ENCODE measurements at regions not wholly inside any gene's neighbourhood (a gene's known extent, or its start where the extent isn't known, plus 50 kb on each side); places are given as distances from the start of the nearest gene placed in this dataset.
"Not testable (repeated sequence)": the region's sequence is repeated elsewhere in the genome, so short reads cannot be mapped to it uniquely, and the experiment has no call there.

GRCh38 chr15:26125664-26126063 is 262.5 kb upstream of the ATP10A start:
- no peak for DNase-seq (ENCODE audit: low read depth)

DNA sequence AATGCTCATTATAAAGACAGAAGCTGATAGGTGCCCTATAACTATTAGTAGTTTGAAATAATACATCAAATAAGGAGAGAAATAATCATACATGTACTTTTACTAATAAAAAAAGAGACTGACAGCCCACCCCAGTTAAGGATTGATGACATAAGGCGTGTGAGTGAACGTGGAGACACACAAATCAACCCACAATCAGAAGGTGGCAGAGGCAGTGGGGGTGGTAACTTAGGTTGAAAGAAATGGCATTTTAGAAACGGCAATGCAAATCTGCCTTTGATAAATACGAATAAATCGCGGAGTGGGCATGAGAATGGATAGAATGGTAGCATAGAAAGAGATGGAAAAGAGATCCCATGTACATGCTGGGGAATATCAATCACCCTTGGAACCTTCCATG is 256.2 kb upstream of the ATP10A start:
- no peak for DNase-seq (ENCODE audit: low read depth)

- DNase-seq (ENCODE audit: low read depth), result no peak
These were observed 252.3 kb upstream of the ATP10A start for GRCh38 chr15:26115229-26115943.

DNA sequence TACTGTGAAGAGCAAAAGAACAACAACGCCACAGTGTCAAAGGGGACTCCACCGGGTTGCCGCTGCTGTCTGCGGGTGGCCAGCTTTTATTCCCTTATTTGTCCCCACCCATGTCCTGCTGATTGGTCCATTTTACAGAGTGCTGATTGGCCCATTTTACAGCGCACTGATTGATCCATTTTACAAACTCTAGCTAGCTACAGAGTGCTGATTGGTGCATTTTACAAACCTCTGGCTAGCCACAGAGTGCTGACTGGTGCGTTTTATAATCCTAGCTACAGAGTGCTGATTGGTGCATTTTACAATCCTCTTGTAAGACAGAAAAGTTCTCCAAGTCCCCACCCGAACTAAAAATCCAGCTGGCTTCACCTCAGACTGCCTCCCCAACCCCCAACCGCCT is 251.0 kb upstream of the ATP10A start:
- DNase-seq (ENCODE audit: low read depth), result not testable (repeated sequence)

- DNase-seq (ENCODE audit: low read depth), result no peak
These were observed 250.2 kb upstream of the ATP10A start for GRCh38 chr15:26113296-26113695.

DNA sequence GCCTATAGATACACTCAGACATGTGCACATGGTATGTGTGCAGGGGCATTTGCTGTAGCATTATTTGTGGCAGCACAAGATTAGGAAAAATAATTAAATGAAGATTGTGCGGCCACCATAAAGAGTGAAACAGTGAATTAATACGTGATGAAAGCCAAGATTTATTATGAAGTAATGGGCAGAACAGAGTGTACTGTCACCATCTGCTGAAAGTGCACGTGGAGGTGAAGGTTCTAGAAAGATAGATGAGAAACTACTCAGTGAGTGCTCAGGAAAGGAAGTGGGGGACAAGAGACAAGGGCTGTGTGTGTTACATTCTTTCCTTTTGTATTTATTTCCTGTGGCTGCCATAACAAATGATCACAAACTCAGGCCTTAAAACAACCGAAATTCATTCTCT is 246.1 kb upstream of the ATP10A start:
- no peak for DNase-seq (ENCODE audit: low read depth)

GRCh38 chr15:26106556-26106955 is 243.4 kb upstream of the ATP10A start:
- DNase-seq (ENCODE audit: low read depth), result no peak

DNA sequence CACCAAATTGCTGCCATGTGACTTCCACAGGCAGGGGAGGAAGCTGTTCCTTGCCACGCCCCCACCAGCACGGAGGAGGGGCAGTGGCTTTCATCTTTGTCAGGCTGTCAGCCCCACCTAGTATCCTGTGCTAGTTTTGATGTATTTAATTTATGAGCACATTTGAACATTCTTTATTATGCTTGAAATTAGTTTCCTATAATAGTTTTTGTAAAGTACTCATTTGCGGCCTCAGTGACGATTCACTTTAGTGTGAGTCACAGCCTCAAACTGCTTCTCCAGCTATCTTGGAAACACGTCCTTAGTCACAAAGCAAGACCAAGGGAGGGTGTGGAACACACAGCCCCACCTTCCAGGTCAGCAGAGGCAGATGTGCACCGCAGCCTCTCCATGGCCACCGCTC is 239.9 kb upstream of the ATP10A start:
- DNase-seq (ENCODE audit: low read depth), result no peak

- no peak for DNase-seq (ENCODE audit: low read depth)
These were observed 239.2 kb upstream of the ATP10A start for GRCh38 chr15:26102365-26102764.

- no peak for DNase-seq (ENCODE audit: low read depth)
These were observed 238.3 kb upstream of the ATP10A start for GRCh38 chr15:26101443-26101842.

DNA sequence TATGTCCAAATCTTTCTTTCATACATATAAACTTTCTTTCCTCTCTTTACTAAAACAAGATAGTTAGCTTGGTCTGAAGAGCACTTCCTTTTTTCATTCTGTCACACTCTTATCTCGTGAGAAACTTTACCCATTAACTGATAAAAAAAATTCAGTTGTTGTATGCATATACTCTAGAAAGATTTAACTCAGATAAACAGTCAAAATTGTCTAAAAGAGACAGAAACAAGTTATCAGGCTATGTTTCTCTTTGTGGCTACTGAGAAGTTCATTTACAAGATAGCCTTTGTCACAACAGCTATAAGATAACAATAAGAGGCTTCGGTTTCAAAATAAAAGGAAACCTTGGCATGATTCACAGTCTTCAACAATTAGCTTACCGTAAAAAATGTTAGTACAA is 235.7 kb upstream of the ATP10A start:
- DNase-seq (ENCODE audit: low read depth), result no peak

DNA sequence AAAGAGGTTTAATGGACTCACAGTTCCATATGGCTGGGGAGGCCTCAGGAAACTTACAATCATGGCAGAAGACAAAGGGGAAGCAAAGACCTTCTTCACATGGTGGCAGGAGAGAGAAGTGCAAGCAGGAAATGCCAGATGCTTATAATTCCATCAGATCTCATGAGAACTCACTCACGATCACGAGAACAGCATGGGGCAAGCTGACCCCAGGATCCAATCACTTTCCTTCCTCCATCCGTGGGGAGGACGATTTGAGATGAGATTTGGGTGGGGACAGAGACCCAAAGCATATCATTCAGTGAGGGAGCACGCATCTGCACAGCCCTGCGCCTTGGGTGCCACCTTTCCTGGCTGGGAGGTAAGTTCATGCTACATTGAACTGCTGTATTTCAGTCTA is 234.1 kb upstream of the ATP10A start:
- DNase-seq (ENCODE audit: low read depth), result no peak

DNA sequence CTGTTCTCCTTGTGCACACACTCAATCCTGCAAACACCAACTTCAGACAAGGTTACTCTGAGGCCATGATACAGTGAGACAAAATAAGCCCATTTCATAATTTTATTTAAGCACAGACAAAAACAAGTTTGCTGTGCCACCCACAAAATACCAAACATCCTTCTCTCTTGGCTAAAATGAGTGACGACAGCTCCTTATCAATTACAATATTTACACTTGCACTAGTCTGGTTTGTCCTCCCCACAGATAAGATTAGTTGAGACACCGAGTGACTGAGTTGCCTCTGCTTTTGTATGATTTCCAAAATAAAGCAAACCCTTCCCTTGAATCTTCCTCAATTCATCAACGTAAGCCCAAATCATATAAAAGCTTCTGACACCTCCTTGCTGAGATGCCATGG is 233.5 kb upstream of the ATP10A start:
- no peak for DNase-seq (ENCODE audit: low read depth)

DNA sequence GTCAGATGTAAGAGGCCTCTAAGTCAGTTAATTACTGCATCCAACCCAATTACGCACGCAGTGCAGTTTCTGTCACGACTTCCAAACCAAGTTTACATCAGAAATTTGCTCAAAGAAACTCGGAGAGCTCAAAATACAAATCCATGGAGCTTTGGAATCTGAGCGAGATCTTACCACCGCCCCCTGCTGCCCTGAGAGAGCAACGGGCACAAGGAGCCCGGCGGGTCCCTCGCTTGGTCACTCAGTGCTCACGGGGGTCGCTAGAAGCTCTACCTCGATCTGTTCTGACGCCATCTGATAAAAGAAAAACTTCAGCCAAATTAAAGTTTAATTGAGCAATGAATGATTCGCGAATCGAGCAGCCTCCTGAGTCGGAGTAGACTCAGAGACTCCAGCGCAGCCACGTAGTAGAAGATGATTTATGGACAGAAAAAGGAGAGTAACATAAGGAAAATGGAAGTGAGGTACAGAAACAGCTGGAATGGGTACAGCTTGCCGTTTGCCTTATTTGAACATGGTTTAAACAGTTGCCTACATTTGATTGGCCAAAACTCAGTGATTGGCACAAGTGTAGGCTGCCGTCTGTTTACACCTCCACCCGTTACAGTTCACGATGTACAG is 232.7 kb upstream of the ATP10A start:
- DNase-seq (ENCODE audit: low read depth), result no peak

DNA sequence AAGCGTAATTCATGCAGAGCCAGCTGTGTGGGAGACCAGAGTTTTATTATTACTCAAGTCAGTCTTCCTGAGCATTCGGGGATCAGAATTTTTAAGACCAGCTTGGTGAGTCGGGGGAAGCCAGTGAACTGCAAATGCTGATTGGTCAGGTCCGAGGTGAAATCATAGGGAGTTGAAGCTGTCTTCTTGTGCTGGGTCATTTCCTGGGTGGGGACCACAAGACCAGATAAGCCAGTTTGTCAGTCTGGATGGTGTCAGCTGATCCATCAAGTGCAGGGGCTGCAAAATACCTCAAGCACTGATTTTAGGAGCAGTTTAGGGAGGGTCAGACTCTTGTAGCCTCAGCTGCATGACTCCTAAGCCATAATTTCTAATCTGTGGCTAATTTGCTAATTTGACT is 228.1 kb upstream of the ATP10A start:
- no peak for DNase-seq (ENCODE audit: low read depth)

DNA sequence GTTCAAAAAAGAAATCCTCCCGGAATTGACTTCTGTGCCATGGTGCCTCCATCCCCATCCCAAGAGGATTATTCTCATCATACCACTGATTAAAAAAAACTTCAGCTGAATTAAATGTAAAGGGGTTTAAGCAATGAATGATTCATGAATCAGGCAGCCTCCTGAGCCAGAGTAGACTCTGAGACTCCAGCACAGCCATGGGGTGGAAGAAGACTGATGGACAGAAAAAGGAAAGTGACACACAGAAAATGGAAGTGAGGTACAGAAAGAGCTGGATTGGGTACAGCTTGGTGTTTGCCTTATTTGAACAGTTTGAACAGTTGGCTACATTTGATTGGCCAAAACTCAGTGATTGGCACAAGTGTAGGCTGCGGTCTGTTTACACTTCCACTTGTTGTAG is 224.8 kb upstream of the ATP10A start:
- no peak for DNase-seq (ENCODE audit: low read depth)

GRCh38 chr15:26087395-26087794 is 224.3 kb upstream of the ATP10A start:
- peak; percentile 35 for DNase-seq (ENCODE audit: low read depth)

- no peak for DNase-seq (ENCODE audit: low read depth)
These were observed 221.6 kb upstream of the ATP10A start for GRCh38 chr15:26084771-26085170.

DNA sequence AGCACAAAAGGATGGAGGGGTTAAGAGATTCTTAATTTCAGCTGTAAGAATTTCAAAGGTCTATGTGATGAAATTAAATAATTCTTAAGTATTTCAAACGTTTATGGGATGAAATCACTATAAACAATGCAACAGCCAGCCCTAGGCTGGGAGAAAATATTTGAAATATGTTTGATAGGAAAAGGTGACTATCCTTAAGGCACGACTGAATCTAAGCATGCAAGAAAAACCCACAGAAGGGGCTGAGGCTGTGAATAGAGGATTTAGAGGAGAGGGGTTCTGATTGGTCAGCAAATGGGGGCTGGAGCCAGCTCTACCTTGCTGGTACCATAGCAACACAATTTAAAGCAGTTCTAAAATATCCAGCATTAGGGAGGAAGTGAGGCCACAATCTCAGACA is 220.8 kb upstream of the ATP10A start:
- DNase-seq (ENCODE audit: low read depth), result no peak

DNA sequence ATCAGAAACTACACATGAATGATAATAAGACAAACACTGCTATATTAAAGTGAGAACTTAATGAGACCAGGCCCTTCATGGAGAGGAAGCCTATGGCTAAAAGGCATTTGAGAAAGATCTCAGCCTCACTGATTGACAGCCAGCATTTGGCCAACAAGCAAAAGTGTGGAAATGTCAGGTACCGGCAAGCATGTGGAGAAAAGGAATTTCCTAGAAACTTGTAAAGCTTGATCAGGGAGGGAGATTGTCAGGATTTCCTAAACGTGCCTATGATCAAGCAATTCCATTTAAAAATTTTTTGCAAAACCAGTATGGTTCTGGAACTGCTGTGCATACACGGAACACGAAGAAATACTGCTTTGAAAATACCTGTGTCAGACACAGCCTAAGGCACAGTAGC is 220.3 kb upstream of the ATP10A start:
- DNase-seq (ENCODE audit: low read depth), result no peak

- DNase-seq (ENCODE audit: low read depth), result peak; percentile 88
These were observed 219.3 kb upstream of the ATP10A start for GRCh38 chr15:26082221-26083109.

DNA sequence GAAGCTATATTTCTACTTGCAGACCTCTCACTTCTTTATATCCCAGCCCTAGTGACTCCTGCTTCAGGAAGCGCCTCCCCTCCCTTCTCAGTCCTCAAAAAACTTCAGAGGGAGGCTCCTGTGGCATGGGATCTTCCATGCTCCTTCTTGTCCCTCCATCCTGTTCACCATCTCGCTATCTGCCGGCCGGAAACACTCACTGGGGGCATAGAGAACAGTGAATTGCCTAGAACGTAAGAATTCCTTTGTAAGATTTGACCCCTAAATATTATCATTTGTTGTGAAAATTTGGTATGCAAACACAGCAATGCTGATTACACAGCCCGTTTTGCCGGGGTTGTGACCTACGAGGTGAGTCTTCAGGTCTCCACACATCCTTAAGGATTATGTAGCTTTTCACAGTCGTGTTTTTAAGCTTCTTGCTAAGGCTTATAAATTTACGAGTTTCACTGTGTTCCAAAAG is 218.7 kb upstream of the ATP10A start:
- DNase-seq (ENCODE audit: low read depth), result no peak

GRCh38 chr15:26075770-26076169 is 212.6 kb upstream of the ATP10A start:
- DNase-seq (ENCODE audit: low read depth), result no peak

Data from GM04504 (cell line).